B cell (primary cell): ENCODE measurements at regions not wholly inside any gene's neighbourhood (a gene's known extent, or its start where the extent isn't known, plus 50 kb on each side); places are given as distances from the start of the nearest gene placed in this dataset.

Source experiments
- ATAC-seq: fragments of 200-7000 bp; cut with Tn5 transposase; one replicate; pipeline ENCODE4 v1.10.0; 2021; ENCODE audit warnings: low read depth, mild to moderate bottlenecking, moderate number of reproducible peaks, moderate library complexity
- CTCF ChIA-PET: fragments of 350-600 bp; sonication (Branson Sonifier 250); formaldehyde crosslinking; loops from one replicate; lab custom pipeline; 2021; ENCODE audit warnings: antibody characterized with exemption, inconsistent platforms; lab: Charles Lee
- POLR2A ChIA-PET: fragments of 350-600 bp; sonication (Branson Sonifier 250); formaldehyde crosslinking; loops from one replicate; lab custom pipeline; 2021; ENCODE audit warnings: antibody characterized with exemption; lab: Charles Lee
- DNase-seq: peaks from one replicate; pipeline ENCODE4 v3.0.0; 2013
- H2AFZ ChIP-seq: 2 replicates; pipeline ENCODE4 v1.6.1; 2012; ENCODE audit warnings: mild to moderate bottlenecking, low read depth, low read length; ENCODE audit not compliant: insufficient read depth, poor library complexity, severe bottlenecking
- H3K27ac ChIP-seq, 2 donors: 1 replicate in 1 of 2; 2 replicates in 1 of 2; pipeline ENCODE4 v1.5.1; 2012 to 2013; ENCODE audit warnings: low read length in 2 of 2, mild to moderate bottlenecking in 2 of 2, moderate library complexity in 1 of 2
- H3K27me3 ChIP-seq, 4 experiments: fragments of 200-600 bp in 1 of 4; sonication (generic) in 1 of 4; replicated peaks in 1 of 4; 1 replicate in 2 of 4; 2 replicates in 2 of 4; pipeline versions ENCODE4 v1.6.1 to v1.7.0; 2013 to 2016; ENCODE audit warnings: low read length in 3 of 4, mild to moderate bottlenecking in 2 of 4, mixed read lengths in 1 of 4, moderate library complexity in 1 of 4; ENCODE audit not compliant: insufficient read depth in 4 of 4, control insufficient read depth in 3 of 4; ENCODE audit errors: control extremely low read depth in 1 of 4
- H3K36me3 ChIP-seq, 2 experiments: replicated peaks in 1 of 2; 1 replicate in 1 of 2; 2 replicates in 1 of 2; pipeline versions ENCODE4 v1.6.1 to v1.7.1; 2013; ENCODE audit warnings: low read length in 1 of 2; ENCODE audit not compliant: insufficient read depth in 2 of 2, control insufficient read depth in 1 of 2; ENCODE audit errors: control extremely low read depth in 1 of 2, extremely low read depth in 1 of 2
- H3K4me1 ChIP-seq, 2 donors: fragments of 200-600 bp in 1 of 2; sonication (generic) in 1 of 2; 1 replicate in 1 of 2; 2 replicates in 1 of 2; pipeline versions ENCODE4 v1.5.1 to v1.6.1; 2013 to 2017; ENCODE audit warnings: low read length in 2 of 2; ENCODE audit not compliant: control insufficient read depth in 2 of 2, insufficient read depth in 2 of 2
- H3K4me2 ChIP-seq: replicated peaks from 2 replicates; pipeline ENCODE3; 2012; ENCODE audit warnings: mild to moderate bottlenecking, low read depth, low read length; ENCODE audit not compliant: poor library complexity, severe bottlenecking
- H3K4me3 ChIP-seq, 5 experiments: fragments of 200-600 bp in 1 of 5; sonication (generic) in 1 of 5; 1 replicate in 3 of 5; 2 replicates in 2 of 5; pipeline versions ENCODE4 v1.5.1 to v1.7.0; 2011 to 2016; ENCODE audit warnings: low read length in 4 of 5, mild to moderate bottlenecking in 4 of 5, low read depth in 2 of 5, control low read depth in 1 of 5, moderate library complexity in 1 of 5; ENCODE audit not compliant: insufficient read depth in 1 of 5; ENCODE audit errors: control extremely low read depth in 1 of 5, extremely low read depth in 1 of 5
- H3K79me2 ChIP-seq: fragments of 200-600 bp; sonication (generic); one replicate; pipeline ENCODE4 v1.6.0; 2016; ENCODE audit warnings: low read length; ENCODE audit not compliant: control insufficient read depth, insufficient read depth
- H3K9ac ChIP-seq: fragments of 200-600 bp; sonication (generic); 2 replicates; pipeline ENCODE4 v1.6.1; 2017; ENCODE audit warnings: mild to moderate bottlenecking, low read length, moderate library complexity
- H3K9me3 ChIP-seq, 3 donors: one replicate each; pipeline versions ENCODE4 v1.6.1 to v1.7.1; 2013; ENCODE audit warnings: low read length in 2 of 3; ENCODE audit not compliant: control insufficient read depth in 2 of 3, insufficient read depth in 1 of 3; ENCODE audit errors: control extremely low read depth in 1 of 3
- H4K20me1 ChIP-seq: 2 replicates; pipeline ENCODE4 v1.6.0; 2012; ENCODE audit warnings: mild to moderate bottlenecking, low read length; ENCODE audit not compliant: insufficient read depth, control insufficient read depth, poor library complexity, severe bottlenecking
- H3K27ac Mint-ChIP-seq: one replicate; pipeline ENCODE4 v1.8.0; 2021; ENCODE audit warnings: mixed read lengths
- H3K27me3 Mint-ChIP-seq: one replicate; pipeline ENCODE4 v1.8.0; 2021; ENCODE audit warnings: mixed read lengths
- H3K4me1 Mint-ChIP-seq: one replicate; pipeline ENCODE4 v1.8.0; 2021; ENCODE audit warnings: mixed read lengths
- H3K4me3 Mint-ChIP-seq: one replicate; pipeline ENCODE4 v1.8.0; 2021; ENCODE audit warnings: mixed read lengths
- H3K9me3 Mint-ChIP-seq: one replicate; pipeline ENCODE4 v1.8.0; 2022; ENCODE audit warnings: mixed read lengths; ENCODE audit not compliant: insufficient read depth
- EZH2 ChIP-seq: IDR thresholded peaks from 2 replicates; pipeline ENCODE4 v1.6.1; 2012; ENCODE audit warnings: borderline replicate concordance, low read depth, mild to moderate bottlenecking, moderate library complexity, low read length; ENCODE audit not compliant: insufficient read depth, poor library complexity, severe bottlenecking
- WGBS: methylation state at CpG from one replicate; pipeline ENCODE4 v1.1.5; 2013; ENCODE audit warnings: missing lambda C conversion rate; ENCODE audit not compliant: insufficient coverage; 5-methylcytosine and 5-hydroxymethylcytosine counted together
- intact Hi-C: fragments of 100-400 bp; cut with micrococcal nuclease; formaldehyde crosslinking; loops from one replicate; pipeline ENCODE4 v1.10.0; 2022
- TF ChIP-seq, protein P1 (sequence below): fragments of 200-600 bp; IDR thresholded peaks from one replicate; pipeline ENCODE4 v1.8.0; 2022; ENCODE audit warnings: antibody characterized with exemption, mild to moderate bottlenecking

DNA sequence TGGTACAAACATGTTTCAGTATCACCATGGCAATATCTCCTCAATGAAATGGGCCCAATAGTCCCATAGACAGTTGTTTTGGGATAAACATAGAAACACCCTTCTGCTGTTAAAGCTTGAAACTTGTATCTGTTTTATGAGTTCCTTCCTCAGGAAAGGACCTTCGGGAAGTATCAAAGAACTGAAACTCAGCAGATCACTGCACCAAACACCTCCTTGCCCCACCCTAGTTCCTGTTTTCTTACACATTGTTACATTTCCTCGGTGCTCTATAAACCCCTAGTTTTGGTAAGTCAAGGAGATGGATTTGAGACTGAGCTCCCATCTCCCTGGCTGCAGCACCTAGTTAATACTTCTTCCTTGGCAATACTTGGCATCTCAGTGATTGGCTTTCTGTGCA, 73.8 kb upstream of the ECI2 start:
- Histone ChIP-seq H2AFZ (peak overlapping the region; percentile 45), H3K9me3 (peaks cover 2 to 18% (median 10%) of the 10 kb centered on the region in 3 donors), H3K27me3 (peaks cover 0 to 12% (median 2%) of the 10 kb centered on the region in 4 experiments), H3K36me3 (no peaks in the 10 kb centered on the region), H3K27ac (peak overlapping the region; percentile 26 to 31), H4K20me1 (no peaks in the 10 kb centered on the region), H3K4me1 (peaks cover 28 to 34% of the 10 kb centered on the region in 2 donors), H3K4me3 (peak overlapping the region in 1 of 5 experiments; percentile 44), H3K79me2 (no peaks in the 10 kb centered on the region), H3K4me2 (peak overlapping the region; percentile 58), H3K9ac (peak overlapping the region; percentile 14)
- Mint-ChIP-seq H3K27me3 (peaks cover 13% of the 10 kb centered on the region), H3K4me1 (peaks cover 35% of the 10 kb centered on the region), H3K4me3 (peak overlapping the region; percentile 75), H3K9me3 (peaks cover 3% of the 10 kb centered on the region), H3K27ac (peak overlapping the region; percentile 91)
- CTCF ChIA-PET: interaction anchor here (1.4 to 3.1 kb wide), 3 partner anchors 53 to 930 kb away, joined by 3 to 16 read pairs (median 4); no protein-coding TSS in a partner anchor
- intact Hi-C loops: no loop called here
- ATAC-seq: peak; percentile 44
- TF ChIP-seq EZH2: no peak
- TF ChIP-seq, protein P1, sequence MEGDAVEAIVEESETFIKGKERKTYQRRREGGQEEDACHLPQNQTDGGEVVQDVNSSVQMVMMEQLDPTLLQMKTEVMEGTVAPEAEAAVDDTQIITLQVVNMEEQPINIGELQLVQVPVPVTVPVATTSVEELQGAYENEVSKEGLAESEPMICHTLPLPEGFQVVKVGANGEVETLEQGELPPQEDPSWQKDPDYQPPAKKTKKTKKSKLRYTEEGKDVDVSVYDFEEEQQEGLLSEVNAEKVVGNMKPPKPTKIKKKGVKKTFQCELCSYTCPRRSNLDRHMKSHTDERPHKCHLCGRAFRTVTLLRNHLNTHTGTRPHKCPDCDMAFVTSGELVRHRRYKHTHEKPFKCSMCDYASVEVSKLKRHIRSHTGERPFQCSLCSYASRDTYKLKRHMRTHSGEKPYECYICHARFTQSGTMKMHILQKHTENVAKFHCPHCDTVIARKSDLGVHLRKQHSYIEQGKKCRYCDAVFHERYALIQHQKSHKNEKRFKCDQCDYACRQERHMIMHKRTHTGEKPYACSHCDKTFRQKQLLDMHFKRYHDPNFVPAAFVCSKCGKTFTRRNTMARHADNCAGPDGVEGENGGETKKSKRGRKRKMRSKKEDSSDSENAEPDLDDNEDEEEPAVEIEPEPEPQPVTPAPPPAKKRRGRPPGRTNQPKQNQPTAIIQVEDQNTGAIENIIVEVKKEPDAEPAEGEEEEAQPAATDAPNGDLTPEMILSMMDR: no peak
- peak; percentile 57 for DNase-seq
- POLR2A ChIA-PET: interaction anchor here (0.6 kb wide), 2 partner anchors 180 to 191 kb away, joined by 3 to 5 read pairs; no protein-coding TSS in a partner anchor
- no CpG with 5 or more reads among the region's 2 CpGs for WGBS

DNA sequence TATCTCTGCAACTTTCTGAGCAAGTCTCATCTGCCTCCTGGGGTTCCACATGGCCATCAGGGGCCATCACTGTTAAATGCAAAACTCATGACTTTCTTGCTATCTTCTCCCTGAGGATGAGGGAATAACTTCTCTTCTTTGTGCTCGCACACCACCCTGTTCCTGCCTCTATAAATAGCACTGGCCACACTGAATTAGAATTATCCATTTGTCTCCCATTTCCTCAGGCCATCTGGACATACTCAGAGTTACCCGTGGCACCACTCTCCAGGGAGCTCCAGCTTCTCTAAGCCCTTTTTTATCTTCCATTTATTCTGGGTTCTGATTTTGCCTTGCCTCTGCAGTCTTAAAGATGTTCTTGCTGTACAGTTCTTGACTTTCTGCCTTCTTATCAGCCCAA, 72.8 kb upstream of the ECI2 start:
- ChIA-PET POLR2A (no interaction called here), CTCF (interaction anchor here (1.4 to 1.5 kb wide), 2 partner anchors 8 to 52 kb away, joined by 3 read pairs; no protein-coding TSS in a partner anchor)
- intact Hi-C loops: no loop called here
- H4K20me1 ChIP-seq: no peaks in the 10 kb centered on the region
- peaks cover 0 to 12% (median 2%) of the 10 kb centered on the region in 4 experiments for H3K27me3 ChIP-seq
- H3K27ac ChIP-seq: peak overlapping the region in 1 of 2 donors; percentile 6
- DNase-seq (no peak), ATAC-seq (no peak)
- peak overlapping the region in 1 of 5 experiments; percentile 44 for H3K4me3 ChIP-seq
- Mint-ChIP-seq H3K4me3 (no peak overlapping the region), H3K27ac (peak overlapping the region; percentile 91), H3K4me1 (peaks cover 35% of the 10 kb centered on the region), H3K9me3 (peaks cover 2% of the 10 kb centered on the region), H3K27me3 (peaks cover 14% of the 10 kb centered on the region)
- H3K36me3 ChIP-seq: no peaks in the 10 kb centered on the region
- 81% methylated on average over 2 of the region's 2 CpGs for WGBS
- peaks cover 2 to 10% (median 8%) of the 10 kb centered on the region in 3 donors for H3K9me3 ChIP-seq
- no peaks in the 10 kb centered on the region for H3K79me2 ChIP-seq
- no peak for TF ChIP-seq EZH2
- TF ChIP-seq, protein P1: no peak
- H3K4me1 ChIP-seq: peaks cover 28 to 34% of the 10 kb centered on the region in 2 donors
- H2AFZ ChIP-seq: no peak overlapping the region
- H3K4me2 ChIP-seq: peak overlapping the region; percentile 58
- no peak overlapping the region for H3K9ac ChIP-seq
